ENCODE measurements at regions not wholly inside any gene's neighbourhood (a gene's known extent, or its start where the extent isn't known, plus 50 kb on each side); places are given as distances from the start of the nearest gene placed in this dataset.
"Not testable (repeated sequence)": the region's sequence is repeated elsewhere in the genome, so short reads cannot be mapped to it uniquely, and the experiment has no call there.

- DNase-seq: no peak
Observed at GRCh38 chr9:80797831-80798688, 891.3 kb downstream of the TLE1 start.

- no peak for DNase-seq
Observed at GRCh38 chr9:80797101-80797829, 892.1 kb downstream of the TLE1 start.

DNA sequence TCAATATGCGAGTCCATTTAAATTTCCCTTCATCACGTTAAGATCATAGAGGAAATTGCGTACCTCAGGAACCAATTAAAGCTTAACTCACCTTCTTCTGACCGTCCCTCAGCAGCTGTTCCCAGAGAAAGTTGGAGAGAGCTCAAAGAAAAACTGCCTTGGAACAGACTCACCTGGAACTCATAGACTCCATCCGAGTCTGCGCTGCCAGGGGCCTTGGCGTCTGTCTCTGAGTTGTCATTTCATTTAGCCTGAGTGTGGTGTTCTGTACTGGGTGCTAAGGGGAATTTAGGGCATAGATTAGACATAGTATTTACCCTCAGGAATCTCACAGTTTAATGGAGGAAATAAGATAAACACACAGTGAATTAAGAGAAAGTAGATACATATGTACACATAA lies 892.7 kb downstream of the TLE1 start:
- DNase-seq: no peak

- DNase-seq: no peak
Observed at GRCh38 chr9:80794197-80794596, 895.1 kb downstream of the TLE1 start.

DNA sequence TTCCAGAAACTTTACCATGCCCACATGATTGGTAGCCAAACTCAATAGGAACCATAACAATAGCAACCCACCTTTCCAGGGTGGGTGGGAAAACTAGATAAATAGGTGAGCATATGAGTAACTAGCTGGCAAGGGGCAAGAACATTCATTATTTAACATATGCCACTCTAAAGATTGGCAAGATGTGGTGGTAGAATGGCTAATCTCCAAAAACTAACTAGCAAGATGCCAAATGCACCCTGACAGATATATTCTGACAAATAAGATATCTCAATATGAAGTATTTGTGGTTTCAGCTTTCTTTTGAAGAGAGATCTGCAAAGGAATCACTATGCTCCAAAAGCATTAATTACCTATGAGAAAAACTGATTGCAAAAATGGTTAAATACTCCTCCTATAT lies 895.6 kb downstream of the TLE1 start:
- DNase-seq: no peak

- DNase-seq: no peak
Observed at GRCh38 chr9:80792726-80793125, 896.6 kb downstream of the TLE1 start.

- no peak for DNase-seq
Observed at GRCh38 chr9:80791836-80792235, 897.5 kb downstream of the TLE1 start.

DNA sequence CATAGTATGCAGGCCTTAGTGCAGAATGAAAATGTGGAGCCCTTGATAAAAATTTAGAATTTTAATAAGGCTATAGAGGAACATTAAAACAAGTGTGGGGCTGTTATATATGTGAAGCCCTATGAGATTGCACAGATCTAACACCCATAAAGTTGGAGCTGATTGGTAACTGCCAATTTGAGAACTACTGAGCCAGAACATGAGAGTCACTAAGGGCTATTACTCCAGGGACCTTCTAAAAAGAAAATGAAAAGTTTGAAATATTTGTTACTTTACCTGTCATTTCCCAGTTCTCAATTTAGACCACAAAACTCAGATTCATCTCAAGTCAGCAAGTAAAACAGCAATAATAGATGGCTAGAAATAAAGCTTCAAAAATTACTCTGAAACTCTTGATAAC lies 898.6 kb downstream of the TLE1 start:
- DNase-seq: no peak

- no peak for DNase-seq
Observed at GRCh38 chr9:80789831-80790230, 899.5 kb downstream of the TLE1 start.

GRCh38 chr9:80787636-80788035 lies 901.7 kb downstream of the TLE1 start:
- DNase-seq: no peak

- DNase-seq: no peak
Observed at GRCh38 chr9:80784647-80785046, 904.7 kb downstream of the TLE1 start.

DNA sequence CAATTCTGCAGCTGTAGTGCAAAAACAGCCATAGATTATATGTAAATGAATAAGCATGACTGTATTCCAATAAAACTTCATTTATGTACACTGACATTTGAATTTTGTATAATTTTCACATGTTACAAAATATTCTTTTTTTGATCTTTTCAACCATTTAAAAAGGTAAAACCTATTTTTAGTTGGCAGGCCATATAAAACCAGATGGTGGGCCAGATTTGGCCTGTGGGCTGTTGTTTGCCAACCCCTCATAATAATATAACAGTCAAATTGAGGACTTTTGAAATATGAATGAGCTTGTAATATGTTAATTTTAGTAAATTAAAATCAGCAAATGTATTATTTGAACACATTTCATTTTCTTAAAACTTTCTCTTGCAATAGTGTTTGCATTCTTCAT lies 913.4 kb downstream of the TLE1 start:
- no peak for DNase-seq

DNA sequence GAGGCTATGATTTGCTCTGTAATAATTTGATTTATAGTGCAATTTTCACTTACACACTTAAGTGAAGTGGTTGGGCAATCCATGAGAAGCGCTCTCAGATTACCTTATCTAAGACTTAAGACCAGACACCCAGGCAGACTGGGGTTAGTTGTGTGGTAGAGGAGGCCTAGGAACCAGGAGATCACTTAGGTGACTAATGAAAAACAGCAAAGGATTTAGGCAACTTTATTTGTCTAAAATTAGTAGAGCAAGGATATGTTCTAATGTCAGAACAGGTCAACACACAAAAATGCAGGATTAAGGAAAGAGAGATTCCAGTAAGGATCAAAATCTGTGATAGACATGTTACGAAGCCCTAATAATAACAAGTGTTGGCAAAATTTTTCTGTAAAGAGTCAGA lies 913.8 kb downstream of the TLE1 start:
- no peak for DNase-seq

GRCh38 chr9:80771555-80772347 lies 917.6 kb downstream of the TLE1 start:
- DNase-seq: no peak

- no peak for DNase-seq
Observed at GRCh38 chr9:80763536-80763935, 925.8 kb downstream of the TLE1 start.

- DNase-seq: no peak
Observed at GRCh38 chr9:80755586-80755985, 933.8 kb downstream of the TLE1 start.

DNA sequence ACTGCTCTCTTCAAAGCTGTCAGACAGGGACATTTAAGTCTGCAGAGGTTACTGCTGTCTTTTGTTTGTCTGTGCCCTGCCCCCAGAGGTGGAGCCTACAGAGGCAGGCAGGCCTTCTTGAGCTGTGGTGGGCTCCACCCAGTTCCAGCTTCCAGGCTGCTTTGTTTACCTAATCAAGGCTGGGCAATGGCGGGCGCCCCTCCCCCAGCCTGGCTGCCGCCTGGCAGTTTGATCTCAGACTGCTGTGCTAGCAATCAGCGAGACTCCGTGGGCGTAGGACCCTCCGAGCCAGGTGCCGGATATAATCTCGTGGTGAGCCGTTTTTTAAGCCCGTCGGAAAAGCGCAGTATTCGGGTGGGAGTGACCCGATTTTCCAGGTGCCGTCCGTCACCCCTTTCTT lies 942.3 kb downstream of the TLE1 start:
- DNase-seq: not testable (repeated sequence)

- no peak for DNase-seq
Observed at GRCh38 chr9:80732506-80732905, 956.8 kb downstream of the TLE1 start.

DNA sequence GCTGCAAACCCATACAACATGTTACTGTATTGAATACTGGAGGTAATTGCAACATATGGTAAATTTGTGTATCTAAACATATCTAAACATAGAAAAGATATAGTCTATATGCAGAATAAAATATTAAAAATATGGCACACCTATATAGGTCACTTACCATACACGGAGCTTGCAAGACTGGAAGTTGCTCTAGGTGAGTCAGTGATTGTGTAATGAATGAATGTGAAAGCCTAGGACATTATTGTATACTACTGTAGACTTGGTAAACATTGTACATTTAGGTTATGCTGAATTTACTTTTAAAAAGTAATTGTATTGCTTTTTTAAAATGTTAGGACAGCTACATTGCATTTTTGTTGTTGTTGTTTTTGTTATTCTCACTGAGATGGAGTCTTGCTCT lies 968.8 kb downstream of the TLE1 start:
- no peak for DNase-seq

DNA sequence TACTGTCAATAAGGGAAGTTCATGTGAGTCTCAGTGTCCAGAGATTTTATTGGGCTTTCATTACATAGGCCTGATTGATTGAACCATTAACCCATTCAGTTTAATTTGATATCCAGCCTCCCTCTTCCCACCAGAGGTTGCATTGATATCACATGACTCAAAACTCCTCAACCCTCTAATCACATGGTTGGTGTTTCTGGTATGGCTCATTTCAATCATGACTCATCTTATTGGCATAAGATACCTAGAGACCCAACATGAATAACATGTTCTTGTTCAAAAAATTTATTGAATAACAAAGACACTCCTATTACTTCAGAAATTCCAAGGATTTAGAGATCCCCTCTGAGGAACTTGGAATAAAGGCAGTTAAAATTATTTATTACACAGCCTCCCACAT lies 982.2 kb downstream of the TLE1 start:
- no peak for DNase-seq

GRCh38 chr9:80701061-80701460 lies 988.3 kb downstream of the TLE1 start:
- no peak for DNase-seq

DNA sequence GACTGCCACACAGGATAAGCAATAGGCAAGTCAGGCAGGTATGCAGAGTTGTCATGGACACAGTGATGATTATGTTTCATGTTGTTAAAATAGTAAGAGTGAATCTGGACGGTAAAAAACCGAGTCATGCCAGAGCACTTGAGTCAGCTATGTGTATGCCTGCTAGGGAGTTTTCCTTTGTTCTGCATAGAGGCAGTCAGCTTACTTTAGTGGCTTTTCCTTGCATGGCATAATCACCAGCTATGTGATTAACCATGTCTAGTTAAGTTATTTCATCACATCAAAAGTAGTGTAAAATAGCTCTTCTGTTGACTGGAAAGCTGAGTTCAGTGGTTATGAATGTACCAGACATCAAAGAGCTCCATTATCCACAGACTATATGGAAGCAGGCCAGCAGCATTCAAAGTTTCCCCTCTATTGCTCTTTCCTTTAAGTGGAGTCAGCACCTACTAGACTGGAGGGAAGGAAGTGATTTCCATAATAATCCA lies 989.8 kb downstream of the TLE1 start:
- no peak for DNase-seq

- no peak for DNase-seq
Observed at GRCh38 chr9:80698725-80699410, 990.5 kb downstream of the TLE1 start.
